GM21526 (cell line): ENCODE measurements at regions not wholly inside any gene's neighbourhood (a gene's known extent, or its start where the extent isn't known, plus 50 kb on each side); places are given as distances from the start of the nearest gene placed in this dataset.

Experiments used
- ATAC-seq: cut with Tn5 transposase; IDR thresholded peaks from one replicate; pipeline ENCODE4 v1.9.1; 2021; ENCODE audit warnings: moderate library complexity; ENCODE audit not compliant: unreplicated experiment, low FRiP score

GRCh38 chr18:34077599-34077998 is 147.1 kb downstream of the NOL4 start:
- no peak for ATAC-seq

GRCh38 chr18:34075963-34076860 is 148.5 kb downstream of the NOL4 start:
- no peak for ATAC-seq

GRCh38 chr18:34061226-34061625 is 163.5 kb downstream of the NOL4 start:
- ATAC-seq: no peak

GRCh38 chr18:34055227-34055626 is 169.5 kb downstream of the NOL4 start:
- ATAC-seq: no peak

- ATAC-seq: no peak
These were observed 174.1 kb downstream of the NOL4 start for GRCh38 chr18:34050661-34051060.

- no peak for ATAC-seq
These were observed 175.2 kb downstream of the NOL4 start for GRCh38 chr18:34049511-34049910.

GRCh38 chr18:34048423-34048822 is 176.3 kb downstream of the NOL4 start:
- no peak for ATAC-seq

GRCh38 chr18:34042423-34043146 is 182.1 kb downstream of the NOL4 start:
- no peak for ATAC-seq

GRCh38 chr18:34039611-34040010 is 185.1 kb downstream of the NOL4 start:
- ATAC-seq: no peak

- ATAC-seq: no peak
These were observed 185.5 kb downstream of the NOL4 start for GRCh38 chr18:34039201-34039600.

GRCh38 chr18:34038086-34038485 is 186.6 kb downstream of the NOL4 start:
- ATAC-seq: no peak

GRCh38 chr18:34033968-34034367 is 190.7 kb downstream of the NOL4 start:
- ATAC-seq: no peak

- ATAC-seq: no peak
These were observed 192.9 kb downstream of the NOL4 start for GRCh38 chr18:34031810-34032209.

GRCh38 chr18:34028324-34028723 is 196.4 kb downstream of the NOL4 start:
- no peak for ATAC-seq

GRCh38 chr18:34025191-34025801 is 199.4 kb downstream of the NOL4 start:
- ATAC-seq: no peak

- no peak for ATAC-seq
These were observed 201.2 kb downstream of the NOL4 start for GRCh38 chr18:34023471-34023870.

- ATAC-seq: no peak
These were observed 206.4 kb downstream of the NOL4 start for GRCh38 chr18:34018336-34018735.

GRCh38 chr18:34003687-34004086 is 221.0 kb downstream of the NOL4 start:
- no peak for ATAC-seq

GRCh38 chr18:34002130-34002529 is 222.6 kb downstream of the NOL4 start:
- no peak for ATAC-seq

GRCh38 chr18:34001376-34001775 is 223.3 kb downstream of the NOL4 start:
- no peak for ATAC-seq

- no peak for ATAC-seq
These were observed 237.5 kb downstream of the NOL4 start for GRCh38 chr18:33987206-33987605.
